GM12875 (cell line): ENCODE measurements at regions not wholly inside any gene's neighbourhood (a gene's known extent, or its start where the extent isn't known, plus 50 kb on each side); places are given as distances from the start of the nearest gene placed in this dataset.
"Not testable (repeated sequence)": the region's sequence is repeated elsewhere in the genome, so short reads cannot be mapped to it uniquely, and the experiment has no call there.

Experiments
- H3K4me3 ChIP-seq: one replicate; pipeline ENCODE4 v1.5.1; 2011; ENCODE audit warnings: low read depth, low read length, control low read depth
- CTCF ChIP-seq: IDR thresholded peaks from 2 replicates; pipeline ENCODE4 v1.5.1; 2011; ENCODE audit warnings: low read depth, mild to moderate bottlenecking, control low read depth, inconsistent platforms, low read length, moderate library complexity, borderline replicate concordance; ENCODE audit not compliant: insufficient read depth

- no peak for TF ChIP-seq CTCF
- no peak overlapping the region for H3K4me3 ChIP-seq
Observed at GRCh38 chr4:29718136-29718535, 1002.0 kb upstream of the PCDH7 start.

GRCh38 chr4:29722253-29722652 lies 997.9 kb upstream of the PCDH7 start:
- no peak for TF ChIP-seq CTCF
- H3K4me3 ChIP-seq: no peak overlapping the region

GRCh38 chr4:29726938-29727337 lies 993.2 kb upstream of the PCDH7 start:
- TF ChIP-seq CTCF: no peak
- no peak overlapping the region for H3K4me3 ChIP-seq

- H3K4me3 ChIP-seq: no peak overlapping the region
- no peak for TF ChIP-seq CTCF
Observed at GRCh38 chr4:29734343-29735213, 985.6 kb upstream of the PCDH7 start.

- no peak overlapping the region for H3K4me3 ChIP-seq
- no peak for TF ChIP-seq CTCF
Observed at GRCh38 chr4:29756966-29757365, 963.2 kb upstream of the PCDH7 start.

- H3K4me3 ChIP-seq: no peak overlapping the region
- no peak for TF ChIP-seq CTCF
Observed at GRCh38 chr4:29762151-29762550, 958.0 kb upstream of the PCDH7 start.

GRCh38 chr4:29770627-29771026 lies 949.5 kb upstream of the PCDH7 start:
- TF ChIP-seq CTCF: no peak
- no peak overlapping the region for H3K4me3 ChIP-seq

GRCh38 chr4:29788123-29788522 lies 932.0 kb upstream of the PCDH7 start:
- H3K4me3 ChIP-seq: not testable (repeated sequence)
